GDM1 (cell line): ENCODE measurements at regions not wholly inside any gene's neighbourhood (a gene's known extent, or its start where the extent isn't known, plus 50 kb on each side); places are given as distances from the start of the nearest gene placed in this dataset.
"Not testable (repeated sequence)": the region's sequence is repeated elsewhere in the genome, so short reads cannot be mapped to it uniquely, and the experiment has no call there.

Source experiments
- DNase-seq: peaks from one replicate; lab custom pipeline; 2025; lab: John Stamatoyannopoulos, UW

GRCh38 chr17:64784353-64785010, 122.4 kb upstream of the SMURF2 start:
- no peak for DNase-seq

DNA sequence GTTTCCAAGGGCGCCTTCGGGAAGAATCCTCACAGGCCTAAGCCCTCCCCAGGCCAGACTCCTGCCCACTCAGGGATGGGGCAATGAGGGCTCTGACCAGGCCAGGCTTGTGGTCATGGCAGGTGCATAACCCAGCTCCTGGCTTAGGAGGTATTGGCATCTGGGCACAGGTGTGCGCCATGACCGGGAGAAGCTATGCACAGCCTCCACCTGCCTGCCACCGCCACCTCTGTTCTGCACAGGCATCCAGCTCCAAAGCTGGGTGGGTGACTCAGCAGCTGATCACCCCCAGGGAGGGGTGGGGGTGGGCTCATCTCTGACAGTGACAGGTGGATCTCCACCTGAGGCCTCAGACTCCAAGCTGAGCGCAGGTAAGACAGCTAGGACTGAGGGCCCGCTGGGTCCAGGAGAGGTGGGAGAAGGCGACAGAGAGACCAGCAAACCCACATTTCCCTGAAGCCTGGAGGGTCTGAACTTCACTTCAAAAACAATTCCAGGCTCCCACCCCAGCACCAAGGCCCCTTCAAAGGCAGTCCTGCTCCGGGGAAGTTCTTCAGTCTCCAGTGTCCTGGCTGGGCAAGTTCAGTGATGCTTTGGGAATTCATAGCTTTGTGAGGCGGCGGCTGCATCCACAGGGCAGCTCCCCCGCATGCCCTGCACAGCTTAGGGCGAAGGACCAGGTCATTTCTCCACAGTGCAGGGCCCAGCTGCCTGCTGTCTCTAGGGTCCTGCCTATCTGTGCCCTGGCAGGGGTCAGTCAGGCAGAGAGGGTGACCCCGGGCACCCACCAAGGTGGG, 121.6 kb upstream of the SMURF2 start:
- no peak for DNase-seq

- DNase-seq: no peak
Observed at GRCh38 chr17:64783031-64783461, 120.9 kb upstream of the SMURF2 start.

- no peak for DNase-seq
Observed at GRCh38 chr17:64781810-64782555, 119.9 kb upstream of the SMURF2 start.

DNA sequence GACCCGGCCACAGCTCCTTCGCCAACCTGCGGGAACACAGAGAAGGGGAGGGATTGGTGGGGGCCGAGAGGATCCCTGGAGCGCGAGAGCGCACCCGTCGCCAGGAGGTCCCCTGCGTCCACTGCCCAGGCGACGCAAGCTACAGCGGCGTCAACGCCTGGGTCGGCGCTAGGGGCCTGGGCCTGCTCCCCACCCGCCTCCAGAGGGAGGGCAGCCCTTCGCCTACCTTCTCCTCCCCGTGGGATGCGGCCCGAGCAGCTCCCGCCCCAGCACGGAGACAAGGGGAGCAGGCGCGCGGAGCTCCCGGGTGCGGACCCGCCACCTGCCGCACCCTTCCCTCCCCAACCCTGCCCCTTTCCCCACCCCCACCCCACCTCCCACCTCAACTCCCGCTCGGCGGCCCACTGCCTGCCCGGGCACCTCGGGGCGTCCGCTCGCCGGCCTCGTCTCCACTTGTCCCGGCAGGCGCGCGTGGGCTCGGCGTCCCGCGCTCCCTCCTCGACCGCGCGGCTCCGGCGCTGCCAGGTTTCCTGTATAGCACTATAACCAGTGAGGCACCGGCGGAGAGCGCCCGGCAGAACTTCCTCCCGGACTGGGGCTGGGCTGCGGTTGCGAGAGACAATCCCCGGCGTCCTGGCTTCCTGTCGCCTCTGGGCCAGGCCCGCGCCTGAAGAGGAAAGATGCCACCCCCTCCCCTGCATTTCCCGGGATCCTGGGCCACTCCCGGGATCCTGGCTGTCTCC, 119.1 kb upstream of the SMURF2 start:
- DNase-seq: peak; percentile 78

GRCh38 chr17:64780096-64781013, 118.2 kb upstream of the SMURF2 start:
- DNase-seq: no peak

GRCh38 chr17:64779376-64780095, 117.4 kb upstream of the SMURF2 start:
- no peak for DNase-seq

DNA sequence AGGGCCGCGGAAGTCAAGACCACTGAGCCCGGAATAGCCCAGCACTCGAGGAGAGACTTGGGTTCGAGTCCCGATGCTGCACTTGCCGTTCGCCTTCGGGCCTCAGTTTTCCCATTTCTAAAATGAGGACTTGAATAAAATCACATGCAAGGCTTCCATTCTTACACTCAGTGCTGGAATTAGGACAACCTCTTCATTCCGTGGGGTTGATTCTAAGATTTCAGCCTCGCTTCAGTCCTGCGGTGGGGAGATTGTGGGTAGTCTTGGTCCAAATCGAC, 116.9 kb upstream of the SMURF2 start:
- DNase-seq: not testable (repeated sequence)

GRCh38 chr17:64778240-64779097, 116.4 kb upstream of the SMURF2 start:
- DNase-seq: no peak

DNA sequence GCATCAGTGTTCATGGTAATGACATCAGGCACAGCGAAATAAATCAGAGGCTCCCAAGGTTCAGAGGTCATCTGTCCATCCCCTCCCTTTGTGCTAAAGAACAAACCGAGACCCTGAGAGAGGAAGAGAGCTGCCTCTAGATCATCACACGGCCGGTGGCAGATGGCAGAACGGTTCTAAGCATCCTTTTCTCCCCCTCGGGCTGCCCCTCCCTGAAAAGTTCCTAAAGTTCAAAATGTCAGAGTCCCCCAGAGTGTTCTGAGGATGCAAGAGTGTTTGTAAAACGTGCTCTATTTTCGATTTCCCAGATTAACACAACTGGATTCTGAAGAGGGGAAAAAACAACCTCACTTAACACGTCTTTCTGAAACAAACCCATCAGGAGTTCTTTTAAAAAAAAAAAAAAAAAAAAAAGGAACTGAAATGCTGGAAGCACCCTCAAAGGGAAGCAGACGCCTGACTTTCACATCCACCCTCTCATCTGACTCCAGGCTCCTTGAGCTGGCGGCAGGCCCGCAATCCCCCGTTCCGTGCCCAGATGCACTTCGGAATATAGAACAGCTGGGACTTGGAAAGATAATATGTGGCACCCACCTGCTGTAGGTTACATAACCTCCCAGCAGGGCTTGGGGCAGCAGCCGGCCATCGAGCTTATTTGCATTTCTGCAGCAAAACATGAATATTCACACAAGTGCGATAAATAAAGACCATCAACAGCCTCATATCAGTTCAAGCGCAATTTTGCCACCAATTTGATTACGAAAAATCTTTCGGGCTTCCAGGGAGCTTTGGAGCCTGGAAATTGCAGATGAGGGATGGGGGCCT, 115.5 kb upstream of the SMURF2 start:
- no peak for DNase-seq

DNA sequence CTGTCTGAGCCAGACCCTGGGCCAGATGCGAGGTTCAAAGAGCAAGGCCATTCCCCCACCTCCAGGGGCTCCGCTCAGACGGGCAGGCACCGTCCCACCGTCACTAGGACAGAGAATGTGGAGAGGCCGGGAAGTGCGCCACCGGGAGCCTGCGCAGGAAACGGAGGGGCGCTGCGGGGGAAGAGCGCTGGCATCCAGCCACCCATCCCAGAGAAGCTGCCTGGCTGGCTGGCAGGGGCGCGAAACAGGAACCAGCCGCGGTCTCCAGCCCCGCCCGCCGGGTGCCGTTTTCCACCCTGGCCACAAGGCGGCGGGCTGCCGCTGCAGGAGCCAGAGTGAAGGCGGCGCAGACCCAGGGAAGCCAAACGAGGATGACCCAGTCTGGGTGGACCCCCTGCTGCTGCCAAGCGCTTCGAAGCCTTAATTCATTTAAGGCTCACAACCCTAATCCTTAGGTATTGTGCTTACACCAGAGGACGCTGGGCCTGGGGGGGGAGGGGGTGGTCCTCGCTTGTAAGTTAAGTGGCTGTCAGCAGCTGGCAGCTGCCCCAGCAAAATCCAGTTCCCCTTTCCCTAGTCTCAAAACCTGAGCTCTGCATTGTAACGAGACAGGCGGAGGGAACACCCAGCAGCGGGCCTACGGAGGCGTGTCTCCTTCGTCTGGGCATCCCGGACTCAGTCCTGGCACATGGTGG, 114.8 kb upstream of the SMURF2 start:
- DNase-seq: peak; percentile 83

GRCh38 chr17:64775701-64776570, 113.8 kb upstream of the SMURF2 start:
- no peak for DNase-seq

DNA sequence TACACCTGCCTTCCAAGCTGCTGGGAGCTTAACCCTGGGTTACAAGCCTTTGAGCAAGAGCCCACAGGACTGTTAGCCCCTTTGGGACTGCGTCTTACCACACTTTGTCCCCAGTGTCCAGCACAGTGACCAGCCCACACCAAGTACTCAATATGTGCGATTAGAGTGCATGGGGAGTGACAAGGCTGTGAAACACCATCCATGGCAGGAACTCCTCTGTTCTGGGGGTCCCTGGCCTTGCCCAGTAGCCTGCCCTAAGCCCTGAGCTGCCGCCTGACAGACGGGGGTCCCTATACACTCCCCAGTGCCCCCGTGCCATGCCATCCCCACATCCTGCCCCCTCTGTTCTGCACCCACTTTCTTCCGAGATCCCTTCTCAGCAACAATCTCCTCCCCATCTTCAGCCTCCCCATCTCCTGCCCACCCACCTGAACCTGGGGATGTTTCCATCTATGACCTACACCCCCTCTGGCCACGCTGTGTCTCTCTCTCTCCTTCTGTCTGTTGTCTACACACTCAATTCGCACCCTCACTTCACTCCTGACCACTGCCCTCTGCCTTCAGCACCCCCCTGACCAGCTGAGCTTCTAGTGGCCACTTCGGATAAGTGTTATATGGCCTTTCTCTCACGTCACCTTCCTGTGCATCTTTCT, 112.9 kb upstream of the SMURF2 start:
- DNase-seq: no peak

DNA sequence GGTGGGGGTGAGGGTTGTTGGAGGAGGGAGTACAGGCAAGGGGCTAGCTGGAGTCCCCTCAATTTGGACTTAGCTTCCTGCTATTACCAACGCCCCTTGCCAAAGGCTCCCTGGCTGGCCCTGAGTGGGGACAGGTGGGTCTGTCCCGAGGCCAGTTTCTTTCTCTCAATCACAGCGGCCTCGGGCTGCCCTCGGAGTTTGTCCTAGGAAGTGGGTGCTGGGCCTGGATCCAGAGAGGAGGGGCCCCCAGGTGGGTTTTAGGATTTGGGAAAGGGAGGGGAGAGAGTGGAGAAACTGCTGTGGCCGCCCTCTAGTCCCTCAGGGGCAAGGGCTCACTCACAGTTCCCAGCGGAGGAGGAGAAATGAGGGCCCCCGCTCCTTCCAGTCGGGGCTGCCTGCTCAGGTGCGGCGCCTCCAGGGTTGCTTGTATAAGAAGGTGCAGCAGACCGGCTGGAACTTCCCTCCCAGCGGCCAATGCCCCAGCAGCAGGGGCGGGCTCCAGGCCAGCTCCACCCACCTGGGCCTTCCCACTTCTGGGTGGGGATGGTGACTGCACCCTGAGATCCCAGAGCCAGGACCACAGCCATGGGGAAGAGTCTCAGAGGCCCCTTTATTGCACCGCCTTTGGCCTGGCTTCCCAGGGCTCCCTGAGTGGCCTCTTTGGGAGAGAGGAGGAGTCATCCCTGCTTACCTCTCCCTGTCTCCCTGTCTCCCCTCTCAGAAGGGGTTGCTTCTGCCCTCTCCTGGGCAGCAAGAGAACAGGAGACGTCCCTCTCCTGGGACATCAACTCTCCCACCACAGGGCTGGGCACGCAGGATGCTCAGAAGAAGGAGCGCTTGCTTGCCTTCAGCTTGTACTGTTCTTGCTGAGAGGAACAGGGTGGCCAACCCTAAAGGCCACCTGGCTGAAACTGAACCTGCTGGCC, 112.0 kb upstream of the SMURF2 start:
- no peak for DNase-seq

DNA sequence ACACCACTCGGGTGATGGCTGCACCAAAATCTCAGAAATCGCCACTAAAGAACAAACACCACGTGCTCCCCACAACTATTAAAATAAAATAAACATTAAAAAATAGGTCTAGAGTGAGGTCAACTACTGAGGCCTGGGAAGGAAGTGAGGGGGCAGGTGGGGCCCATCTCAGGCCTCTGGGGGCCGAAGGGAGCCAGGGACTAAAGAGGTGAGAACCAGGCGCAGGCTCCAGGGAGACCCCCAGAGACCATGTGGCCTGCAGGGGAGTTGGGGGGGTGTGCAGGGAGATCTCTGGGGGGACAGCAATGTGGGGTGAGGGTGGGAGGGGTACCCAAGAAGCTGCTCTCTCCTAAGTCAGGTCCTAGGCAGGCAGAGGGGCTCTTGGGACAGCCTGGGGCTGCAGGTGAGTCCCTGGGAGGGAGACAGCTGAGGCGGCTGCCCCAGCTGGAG, 111.3 kb upstream of the SMURF2 start:
- no peak for DNase-seq
